OCI-LY7 (cell line): ENCODE measurements at regions not wholly inside any gene's neighbourhood (a gene's known extent, or its start where the extent isn't known, plus 50 kb on each side); places are given as distances from the start of the nearest gene placed in this dataset.

ENCODE experiments used
- BruUV-seq: library from RNA; stranded (reverse); fragments of 400-500 nt; replicated peaks from 2 replicates; lab custom pipeline; 2021; lab: Mats Ljungman, UMichigan
- CTCF ChIA-PET: fragments of 300-600 bp; sonication (Branson Sonifier 250); formaldehyde crosslinking; loops from one replicate; lab custom pipeline; 2022; ENCODE audit warnings: antibody characterized with exemption; ENCODE audit not compliant: unreplicated experiment; lab: Charles Lee
- POLR2A ChIA-PET: fragments of 300-600 bp; sonication (Branson Sonifier 250); formaldehyde crosslinking; loops from one replicate; lab custom pipeline; 2022; ENCODE audit warnings: antibody characterized with exemption; lab: Charles Lee
- DNase-seq: peaks from one replicate; pipeline ENCODE4 v3.0.0-alpha.2; 2015; ENCODE audit warnings: low spot score
- H2AFZ ChIP-seq: fragments of 200-600 bp; sonication (generic), shearing (Covaris generic); 2 replicates; pipeline ENCODE4 v1.6.1; 2014; ENCODE audit warnings: mild to moderate bottlenecking, antibody characterized with exemption, low read length, moderate library complexity
- H3K27ac ChIP-seq: fragments of 200-600 bp; sonication (generic); 2 replicates; pipeline ENCODE4 v1.5.1; 2014; ENCODE audit warnings: mixed run types, low read depth, mild to moderate bottlenecking, moderate library complexity, low read length, inconsistent platforms; ENCODE audit not compliant: poor library complexity, severe bottlenecking
- H3K36me3 ChIP-seq: fragments of 200-600 bp; sonication (generic); 2 replicates; pipeline ENCODE4 v1.6.1; 2014; ENCODE audit warnings: mild to moderate bottlenecking, antibody characterized with exemption, low read length, moderate library complexity, mixed read lengths; ENCODE audit not compliant: insufficient read depth
- H3K4me1 ChIP-seq: fragments of 200-600 bp; sonication (generic); 2 replicates; pipeline ENCODE4 v1.5.1; 2014; ENCODE audit warnings: mild to moderate bottlenecking, low read length; ENCODE audit not compliant: insufficient read depth, poor library complexity, severe bottlenecking
- H3K4me2 ChIP-seq: fragments of 200-600 bp; sonication (generic); 2 replicates; pipeline ENCODE4 v1.6.1; 2014; ENCODE audit warnings: mild to moderate bottlenecking, low read length
- H3K4me3 ChIP-seq: fragments of 200-600 bp; sonication (generic); 2 replicates; pipeline ENCODE4 v1.5.1; 2014; ENCODE audit warnings: mild to moderate bottlenecking, low read depth, low read length; ENCODE audit not compliant: poor library complexity, severe bottlenecking
- H3K79me2 ChIP-seq: fragments of 200-600 bp; sonication (generic); 2 replicates; pipeline ENCODE4 v1.6.1; 2016; ENCODE audit warnings: low read depth, mild to moderate bottlenecking, low read length, moderate library complexity, mixed read lengths; ENCODE audit not compliant: insufficient read depth
- H3K9me2 ChIP-seq: fragments of 200-600 bp; sonication (generic); 2 replicates; pipeline ENCODE4 v1.6.1; 2016; ENCODE audit warnings: mild to moderate bottlenecking, low read length, mixed read lengths; ENCODE audit not compliant: insufficient read depth
- H3K9me3 ChIP-seq: fragments of 200-600 bp; sonication (generic); 2 replicates; pipeline ENCODE4 v1.6.1; 2014; ENCODE audit warnings: mild to moderate bottlenecking, mixed run types, low read length, mixed read lengths
- H4K20me1 ChIP-seq: fragments of 200-600 bp; sonication (generic); 2 replicates; pipeline ENCODE4 v1.6.1; 2014; ENCODE audit warnings: mild to moderate bottlenecking, antibody characterized with exemption, low read length, moderate library complexity, mixed read lengths; ENCODE audit not compliant: insufficient read depth
- CTCF ChIP-seq: fragments of 200-600 bp; sonication (generic); conservative IDR thresholded peaks from 2 replicates; pipeline ENCODE4 v1.5.1; 2014; ENCODE audit warnings: mild to moderate bottlenecking, antibody characterized with exemption, low read length, moderate library complexity, mixed read lengths
- EZH2phosphoT487 ChIP-seq: fragments of 200-600 bp; sonication (generic); IDR thresholded peaks from 2 replicates; pipeline ENCODE4 v1.6.1; 2018; ENCODE audit warnings: low read depth, borderline replicate concordance, mild to moderate bottlenecking, mixed run types, antibody characterized with exemption, low read length, moderate library complexity, mixed read lengths
- intact Hi-C: fragments of 100-400 bp; cut with micrococcal nuclease; formaldehyde crosslinking; loops from one replicate; pipeline ENCODE4 v1.10.0; 2022; ENCODE audit not compliant: unreplicated experiment

- POLR2A ChIA-PET: no interaction called here
- no peaks in the 10 kb centered on the region for H3K79me2 ChIP-seq
- no TSS peak for BruUV-seq
- no peaks in the 10 kb centered on the region for H3K9me3 ChIP-seq
- H4K20me1 ChIP-seq: no peaks in the 10 kb centered on the region
- CTCF ChIA-PET: no interaction called here
- no peak overlapping the region for H3K4me2 ChIP-seq
- no peaks in the 10 kb centered on the region for H3K9me2 ChIP-seq
- H3K36me3 ChIP-seq: no peaks in the 10 kb centered on the region
- no peak overlapping the region for H3K27ac ChIP-seq
- H3K4me3 ChIP-seq: no peak overlapping the region
- no peak for TF ChIP-seq EZH2phosphoT487
- TF ChIP-seq CTCF: no peak
- no peak for DNase-seq
- no peaks in the 10 kb centered on the region for H3K4me1 ChIP-seq
- no peak overlapping the region for H2AFZ ChIP-seq
- intact Hi-C loops: no loop called here
These were observed 342.7 kb downstream of the SMOC2 start for GRCh38 chr6:168783720-168784119.

- intact Hi-C loops: no loop called here
- Histone ChIP-seq H3K4me2 (no peak overlapping the region), H3K4me1 (no peaks in the 10 kb centered on the region), H3K9me3 (no peaks in the 10 kb centered on the region), H2AFZ (no peak overlapping the region), H3K9me2 (no peaks in the 10 kb centered on the region), H3K36me3 (no peaks in the 10 kb centered on the region), H4K20me1 (no peaks in the 10 kb centered on the region), H3K27ac (no peak overlapping the region), H3K4me3 (no peak overlapping the region), H3K79me2 (no peaks in the 10 kb centered on the region)
- CTCF ChIA-PET: no interaction called here
- no peak for DNase-seq
- POLR2A ChIA-PET: no interaction called here
- no TSS peak for BruUV-seq
- TF ChIP-seq CTCF: no peak
- TF ChIP-seq EZH2phosphoT487: no peak
These were observed 341.3 kb downstream of the SMOC2 start for GRCh38 chr6:168782187-168782751.

GRCh38 chr6:168778201-168778600, 337.2 kb downstream of the SMOC2 start:
- Histone ChIP-seq H3K36me3 (no peaks in the 10 kb centered on the region), H3K4me1 (no peaks in the 10 kb centered on the region), H3K4me3 (no peak overlapping the region), H3K79me2 (no peaks in the 10 kb centered on the region), H2AFZ (no peak overlapping the region), H3K9me3 (no peaks in the 10 kb centered on the region), H3K27ac (no peak overlapping the region), H3K9me2 (no peaks in the 10 kb centered on the region), H3K4me2 (no peak overlapping the region), H4K20me1 (no peaks in the 10 kb centered on the region)
- intact Hi-C loops: no loop called here
- POLR2A ChIA-PET: no interaction called here
- BruUV-seq: no TSS peak
- TF ChIP-seq EZH2phosphoT487 (no peak), CTCF (no peak)
- DNase-seq: no peak
- CTCF ChIA-PET: no interaction called here
